DOHH2 (cell line): ENCODE measurements at regions not wholly inside any gene's neighbourhood (a gene's known extent, or its start where the extent isn't known, plus 50 kb on each side); places are given as distances from the start of the nearest gene placed in this dataset.

Experiments
- H3F3A ChIP-seq: fragments of 200-600 bp; sonication (generic), shearing (Covaris generic); 2 replicates; pipeline ENCODE4 v1.6.0; 2016; ENCODE audit warnings: antibody characterized with exemption, mild to moderate bottlenecking; ENCODE audit not compliant: control insufficient read depth, insufficient read depth
- H3K27ac ChIP-seq: fragments of 200-600 bp; sonication (generic); 2 replicates; pipeline ENCODE4 v1.5.1; 2014; ENCODE audit warnings: low read depth, mild to moderate bottlenecking, low read length, moderate library complexity
- H3K27me3 ChIP-seq: fragments of 200-600 bp; sonication (generic); 2 replicates; pipeline ENCODE4 v1.6.1; 2014; ENCODE audit warnings: mild to moderate bottlenecking, low read length, mixed read lengths; ENCODE audit not compliant: control insufficient read depth
- H3K36me3 ChIP-seq: fragments of 200-600 bp; sonication (generic); 2 replicates; pipeline ENCODE4 v1.6.1; 2014; ENCODE audit warnings: mild to moderate bottlenecking, low read length, moderate library complexity, mixed read lengths; ENCODE audit not compliant: control insufficient read depth
- H3K4me1 ChIP-seq: fragments of 200-600 bp; sonication (generic); 2 replicates; pipeline ENCODE4 v1.6.1; 2014; ENCODE audit warnings: mild to moderate bottlenecking, low read length, mixed read lengths; ENCODE audit not compliant: control insufficient read depth
- H3K4me2 ChIP-seq: fragments of 200-600 bp; sonication (generic); 2 replicates; pipeline ENCODE4 v1.6.0; 2014; ENCODE audit warnings: mild to moderate bottlenecking, low read length, moderate library complexity
- H3K4me3 ChIP-seq: fragments of 200-600 bp; sonication (generic); 2 replicates; pipeline ENCODE4 v1.5.1; 2014; ENCODE audit warnings: mild to moderate bottlenecking, low read length, mixed read lengths
- H3K79me2 ChIP-seq: fragments of 200-600 bp; sonication (generic); 2 replicates; pipeline ENCODE4 v1.6.1; 2014; ENCODE audit warnings: mild to moderate bottlenecking, low read length, mixed read lengths; ENCODE audit not compliant: control insufficient read depth
- H3K9me2 ChIP-seq: fragments of 200-600 bp; sonication (generic); replicated peaks from 2 replicates; pipeline ENCODE4 v1.6.1; 2014; ENCODE audit warnings: mild to moderate bottlenecking, low read length, mixed read lengths; ENCODE audit not compliant: control insufficient read depth
- H3K9me3 ChIP-seq: fragments of 200-600 bp; sonication (generic); 2 replicates; pipeline ENCODE4 v1.6.1; 2014; ENCODE audit warnings: antibody characterized with exemption, low read length, mixed read lengths; ENCODE audit not compliant: control insufficient read depth, insufficient read depth
- H4K20me1 ChIP-seq: fragments of 200-600 bp; sonication (generic); 2 replicates; pipeline ENCODE4 v1.6.0; 2014; ENCODE audit warnings: low read depth, mild to moderate bottlenecking, antibody characterized with exemption, low read length, moderate library complexity; ENCODE audit not compliant: control insufficient read depth, insufficient read depth
- CTCF ChIP-seq: fragments of 200-600 bp; sonication (generic); IDR thresholded peaks from one replicate; pipeline ENCODE4 v1.5.1; 2014; ENCODE audit warnings: antibody characterized with exemption, mild to moderate bottlenecking, low read depth, low read length; ENCODE audit not compliant: poor library complexity, severe bottlenecking
- EZH2phosphoT487 ChIP-seq: fragments of 200-600 bp; sonication (generic); IDR thresholded peaks from 2 replicates; pipeline ENCODE4 v1.6.1; 2017; ENCODE audit warnings: borderline replicate concordance, mild to moderate bottlenecking, antibody characterized with exemption, low read length, moderate library complexity, mixed read lengths

- H3K27ac ChIP-seq = no peak overlapping the region
- no peaks in the 10 kb centered on the region for H4K20me1 ChIP-seq
- H3F3A ChIP-seq = no peaks in the 10 kb centered on the region
- no peak overlapping the region for H3K4me3 ChIP-seq
- H3K36me3 ChIP-seq = no peaks in the 10 kb centered on the region
- H3K79me2 ChIP-seq = no peaks in the 10 kb centered on the region
- peaks cover 8% of the 10 kb centered on the region for H3K4me1 ChIP-seq
- no peak overlapping the region for H3K4me2 ChIP-seq
- H3K9me3 ChIP-seq = no peaks in the 10 kb centered on the region
- no peaks in the 10 kb centered on the region for H3K9me2 ChIP-seq
- no peak for TF ChIP-seq EZH2phosphoT487
- no peak for TF ChIP-seq CTCF
- H3K27me3 ChIP-seq = no peaks in the 10 kb centered on the region
Observed at GRCh38 chr2:212908682-212909435, 242.6 kb downstream of the IKZF2 start.

- H3K27me3 ChIP-seq = no peaks in the 10 kb centered on the region
- H3K36me3 ChIP-seq = no peaks in the 10 kb centered on the region
- no peak overlapping the region for H3K27ac ChIP-seq
- no peaks in the 10 kb centered on the region for H4K20me1 ChIP-seq
- H3K4me1 ChIP-seq = peaks cover 5% of the 10 kb centered on the region; the same call in 1 of the 2 replicates
- H3F3A ChIP-seq = no peaks in the 10 kb centered on the region
- no peak overlapping the region for H3K4me3 ChIP-seq
- H3K9me3 ChIP-seq = no peaks in the 10 kb centered on the region
- TF ChIP-seq EZH2phosphoT487 = no peak
- no peak for TF ChIP-seq CTCF
- H3K79me2 ChIP-seq = no peaks in the 10 kb centered on the region
- no peaks in the 10 kb centered on the region for H3K9me2 ChIP-seq
- no peak overlapping the region for H3K4me2 ChIP-seq
Observed at GRCh38 chr2:212908031-212908430, 243.4 kb downstream of the IKZF2 start.

GRCh38 chr2:212906620-212907019 lies 244.8 kb downstream of the IKZF2 start:
- Histone ChIP-seq H3F3A (no peaks in the 10 kb centered on the region), H3K9me3 (no peaks in the 10 kb centered on the region), H3K27me3 (no peaks in the 10 kb centered on the region), H3K79me2 (no peaks in the 10 kb centered on the region), H3K4me3 (no peak overlapping the region), H4K20me1 (no peaks in the 10 kb centered on the region), H3K4me2 (no peak overlapping the region), H3K36me3 (no peaks in the 10 kb centered on the region), H3K9me2 (no peaks in the 10 kb centered on the region), H3K27ac (no peak overlapping the region), H3K4me1 (peaks cover 4% of the 10 kb centered on the region; the same call in 1 of the 2 replicates)
- no peak for TF ChIP-seq CTCF
- TF ChIP-seq EZH2phosphoT487 = no peak
